ENCODE measurements at regions not wholly inside any gene's neighbourhood (a gene's known extent, or its start where the extent isn't known, plus 50 kb on each side); places are given as distances from the start of the nearest gene placed in this dataset.
"Not testable (repeated sequence)": the region's sequence is repeated elsewhere in the genome, so short reads cannot be mapped to it uniquely, and the experiment has no call there.

DNA sequence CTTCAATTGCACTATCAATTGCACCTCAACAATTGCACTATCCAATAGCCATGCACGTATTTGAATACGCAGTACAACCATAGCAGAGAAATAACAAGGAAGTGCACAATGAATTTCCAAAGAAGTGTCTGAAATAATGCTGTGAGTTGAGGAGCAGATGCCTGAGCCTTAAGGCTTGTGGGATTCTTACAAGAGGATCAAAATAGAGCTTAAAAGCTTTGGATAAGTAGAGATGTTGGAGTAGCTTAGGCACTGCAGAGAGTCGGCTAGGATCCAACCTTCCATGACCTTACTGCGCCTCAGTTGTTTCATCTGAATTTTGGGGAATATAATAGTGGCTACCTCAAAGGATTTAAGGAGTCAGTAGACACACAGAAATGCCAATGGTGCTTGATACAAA is 196.1 kb upstream of the FLRT2 start:
- no peak for DNase-seq (ENCODE audit: low read depth, low spot score)

DNA sequence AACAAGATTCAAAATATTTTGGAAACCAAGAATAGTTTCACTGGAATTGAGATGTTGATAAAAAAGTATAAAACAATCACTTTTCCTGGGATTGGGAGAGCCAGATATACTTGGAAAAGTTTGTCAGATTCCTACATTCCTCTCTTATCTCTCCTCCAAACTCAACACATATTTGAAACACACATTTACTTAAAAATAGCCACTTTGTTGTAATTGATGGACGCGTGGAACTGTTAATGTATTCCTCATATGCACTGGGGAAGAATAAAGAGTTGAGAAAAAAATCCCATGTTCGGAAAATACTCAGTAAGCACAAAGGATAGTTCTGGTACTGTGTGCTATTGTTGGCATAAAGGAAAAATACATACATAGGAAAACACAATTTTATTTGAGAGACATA is 195.6 kb upstream of the FLRT2 start:
- DNase-seq (ENCODE audit: low read depth, low spot score) = no peak

DNA sequence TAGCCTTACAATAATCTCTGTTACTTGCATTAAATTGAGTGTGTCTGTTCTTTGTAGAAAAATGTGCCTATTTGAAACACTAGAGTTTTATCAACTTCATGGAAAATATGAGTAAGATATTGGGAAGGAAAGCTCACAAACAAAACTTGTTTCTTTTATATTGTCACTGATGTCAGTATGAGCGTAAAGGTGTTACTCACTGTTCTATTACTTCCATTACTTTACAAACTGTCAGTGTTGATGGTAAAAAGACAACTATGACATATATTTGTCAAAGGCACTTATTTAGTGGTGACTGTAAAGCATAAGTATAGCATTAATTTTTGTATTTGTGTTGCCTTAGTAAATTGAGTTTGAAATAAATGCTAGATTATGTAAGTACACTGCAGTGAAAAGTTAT is 193.7 kb upstream of the FLRT2 start:
- DNase-seq (ENCODE audit: low read depth, low spot score) = no peak

DNA sequence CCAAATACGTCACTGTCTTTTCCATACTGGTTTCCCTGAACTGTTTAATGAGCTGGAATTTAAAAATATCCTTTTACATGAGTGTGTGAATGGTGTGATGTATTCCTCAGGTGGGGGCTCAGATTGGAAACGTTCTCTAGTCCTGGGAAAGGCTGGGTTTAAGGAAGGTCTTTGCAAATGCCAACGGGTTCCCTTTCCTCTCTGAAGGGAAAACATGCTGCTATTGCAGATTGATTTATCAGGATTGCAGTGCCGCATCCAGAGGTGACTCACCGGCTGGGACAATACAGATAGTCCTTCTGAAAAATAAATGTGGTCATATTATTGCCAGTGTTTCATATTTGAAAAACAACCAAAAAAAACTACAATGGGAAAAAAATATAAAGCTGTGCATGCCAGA is 193.1 kb upstream of the FLRT2 start:
- no peak for DNase-seq (ENCODE audit: low read depth, low spot score)

DNA sequence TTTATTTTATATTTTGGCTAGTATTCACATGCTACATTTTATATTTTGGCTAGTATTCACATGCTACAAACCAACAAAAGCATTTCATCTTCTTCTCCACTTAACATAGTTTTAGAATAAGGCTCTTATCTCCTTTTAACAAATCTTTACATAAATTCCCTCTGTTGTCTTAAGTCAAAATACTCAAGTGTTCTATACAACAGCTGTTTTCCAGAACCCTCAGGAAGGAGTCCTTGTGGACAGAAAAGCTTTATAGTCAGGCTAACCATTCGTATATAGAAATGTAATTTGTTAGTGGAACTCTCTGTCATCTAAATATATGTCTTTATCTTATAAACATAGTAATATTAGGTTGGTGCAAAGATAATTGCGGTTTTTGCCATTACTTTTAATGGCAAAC is 191.0 kb upstream of the FLRT2 start:
- no peak for DNase-seq (ENCODE audit: low read depth, low spot score)

DNA sequence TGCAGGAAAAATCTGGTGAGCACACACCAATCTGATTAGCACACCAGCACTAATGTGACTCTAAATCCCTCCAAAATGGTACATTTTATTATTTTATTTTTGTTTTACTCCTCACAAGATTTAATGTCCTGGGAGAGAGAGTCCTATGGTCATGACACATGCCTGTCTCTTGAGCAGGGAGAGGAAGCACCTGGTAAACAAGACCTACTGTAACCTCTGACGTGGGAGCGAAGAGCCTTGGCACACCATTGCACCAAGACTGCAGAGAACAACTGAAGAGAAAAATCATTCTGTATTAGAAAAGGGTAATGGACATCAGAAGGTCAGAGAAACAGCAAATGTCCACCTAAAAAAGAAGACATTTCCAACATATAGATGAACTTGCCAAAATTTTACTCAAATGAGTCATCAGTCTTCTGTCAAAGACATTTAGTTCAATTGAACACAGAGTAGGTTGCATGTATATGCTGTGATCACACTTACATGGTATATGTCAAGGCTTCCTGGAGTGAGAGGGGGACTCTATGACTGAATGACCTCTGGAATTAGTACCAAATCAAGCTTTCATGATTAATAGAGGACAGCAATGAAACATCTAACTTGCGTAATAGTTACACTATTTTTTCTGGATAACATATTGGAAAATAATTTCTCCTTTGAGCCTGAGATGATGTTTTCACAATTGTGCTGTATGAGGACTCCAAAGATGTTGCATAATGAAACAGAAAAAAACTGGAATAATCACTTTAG is 186.9 kb upstream of the FLRT2 start:
- DNase-seq (ENCODE audit: low read depth, low spot score) = no peak

DNA sequence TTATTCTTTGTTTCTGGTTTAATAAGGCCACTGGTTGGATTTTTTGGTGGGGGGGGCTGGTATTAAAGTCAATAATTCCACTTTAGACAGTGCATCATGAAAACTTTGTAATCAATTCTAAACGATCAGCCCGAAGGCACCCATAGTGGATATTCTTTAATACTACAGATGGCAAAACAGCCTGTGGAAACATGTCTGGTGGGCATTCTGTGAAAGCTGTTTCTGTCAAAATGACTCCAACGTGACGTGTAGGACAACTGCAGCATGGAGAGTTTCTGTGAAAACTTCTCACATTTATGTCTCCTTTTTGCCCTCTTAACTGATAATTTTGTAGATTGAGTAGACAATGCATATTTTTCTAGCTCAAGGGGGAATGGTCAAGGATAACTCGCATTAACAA is 185.8 kb upstream of the FLRT2 start:
- DNase-seq (ENCODE audit: low read depth, low spot score) = no peak

DNA sequence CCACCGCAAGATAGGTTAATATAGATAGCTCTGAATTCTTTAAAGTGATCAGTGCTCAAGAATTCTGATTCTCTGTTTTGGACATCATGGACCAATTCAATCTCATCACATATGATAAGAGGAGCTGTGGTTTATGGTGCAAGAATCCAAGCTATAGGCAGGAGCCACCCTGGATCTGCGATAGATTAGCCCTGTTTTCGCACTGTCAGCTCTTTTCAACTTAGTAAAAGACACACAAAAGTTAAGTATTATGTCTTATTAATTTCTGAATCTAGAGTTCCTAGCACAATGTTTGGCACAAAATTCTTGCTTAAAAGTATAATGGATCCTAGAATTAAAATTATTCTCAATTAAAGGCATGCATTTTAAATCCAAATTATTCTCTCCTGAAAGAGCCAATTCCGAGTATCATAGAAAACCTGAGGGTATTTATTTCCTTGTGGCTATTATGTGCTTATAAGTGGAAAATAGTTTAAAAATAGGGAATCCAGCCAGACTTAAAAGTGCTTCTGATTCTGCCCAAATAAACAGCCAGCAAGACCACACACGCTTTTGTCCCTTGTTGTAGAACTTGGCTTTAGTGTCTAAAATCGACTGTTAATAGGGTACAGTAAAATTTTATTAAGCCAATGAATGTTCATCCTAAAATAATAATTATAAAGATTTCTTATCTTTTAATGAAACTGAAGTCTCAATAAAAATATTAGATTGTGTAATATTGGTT is 184.9 kb upstream of the FLRT2 start:
- no peak for DNase-seq (ENCODE audit: low read depth, low spot score)

DNA sequence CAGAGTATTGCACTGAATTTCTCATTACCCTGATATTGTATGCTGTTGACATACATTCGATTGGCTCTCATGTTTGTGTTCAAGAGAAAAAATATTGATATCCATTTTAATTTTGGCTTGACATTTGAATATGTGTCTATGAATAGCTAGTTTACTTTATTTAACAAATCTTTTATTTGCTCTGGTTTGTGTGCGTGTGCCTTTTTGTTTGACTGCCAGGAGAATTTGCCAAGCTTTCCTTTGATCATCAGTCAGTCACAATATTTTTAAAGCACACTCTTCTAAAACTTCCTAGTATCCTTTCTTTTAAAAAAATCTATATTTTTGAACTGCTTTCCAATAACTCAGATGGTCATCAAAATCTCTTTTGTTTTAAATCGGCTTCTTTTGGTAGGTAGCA is 179.3 kb upstream of the FLRT2 start:
- no peak for DNase-seq (ENCODE audit: low read depth, low spot score)

DNA sequence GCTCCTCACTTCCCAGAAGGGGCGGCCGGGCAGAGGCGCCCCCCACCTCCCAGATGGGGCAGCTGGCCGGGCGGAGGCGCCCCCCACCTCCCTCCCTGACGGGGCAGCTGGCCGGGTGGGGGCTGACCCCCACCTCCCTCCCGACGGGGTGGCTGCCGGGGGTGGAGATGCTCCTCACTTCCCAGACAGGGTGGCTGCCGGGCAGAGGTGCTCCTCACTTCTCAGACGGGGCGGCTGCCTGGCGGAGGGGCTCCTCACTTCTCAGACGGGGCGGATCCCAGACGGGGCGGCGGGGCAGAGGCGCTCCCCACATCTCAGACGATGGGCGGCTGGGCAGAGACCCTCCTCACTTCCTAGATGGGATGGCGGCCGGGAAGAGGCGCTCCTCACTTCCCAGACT is 177.4 kb upstream of the FLRT2 start:
- not testable (repeated sequence) for DNase-seq (ENCODE audit: low read depth, low spot score)

DNA sequence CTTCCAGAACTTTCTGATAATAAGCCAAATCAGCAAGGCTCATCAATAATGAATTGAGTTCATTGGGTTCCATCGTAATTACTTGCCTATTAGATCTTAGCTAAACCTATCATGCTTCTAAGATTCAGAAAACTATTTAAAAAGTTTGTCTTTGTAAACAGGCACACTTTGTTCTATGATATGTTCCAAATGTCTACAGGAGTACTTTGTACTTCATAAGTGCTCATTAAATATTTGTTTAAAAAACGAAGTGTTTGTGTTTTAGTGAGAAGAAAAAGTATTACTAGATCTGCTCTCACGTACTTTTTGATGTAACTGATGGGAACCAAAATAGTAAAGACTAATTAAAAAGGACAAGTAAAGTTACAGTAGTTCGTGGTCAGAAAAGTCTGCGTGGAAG is 172.8 kb upstream of the FLRT2 start:
- no peak for DNase-seq (ENCODE audit: low read depth, low spot score)

DNA sequence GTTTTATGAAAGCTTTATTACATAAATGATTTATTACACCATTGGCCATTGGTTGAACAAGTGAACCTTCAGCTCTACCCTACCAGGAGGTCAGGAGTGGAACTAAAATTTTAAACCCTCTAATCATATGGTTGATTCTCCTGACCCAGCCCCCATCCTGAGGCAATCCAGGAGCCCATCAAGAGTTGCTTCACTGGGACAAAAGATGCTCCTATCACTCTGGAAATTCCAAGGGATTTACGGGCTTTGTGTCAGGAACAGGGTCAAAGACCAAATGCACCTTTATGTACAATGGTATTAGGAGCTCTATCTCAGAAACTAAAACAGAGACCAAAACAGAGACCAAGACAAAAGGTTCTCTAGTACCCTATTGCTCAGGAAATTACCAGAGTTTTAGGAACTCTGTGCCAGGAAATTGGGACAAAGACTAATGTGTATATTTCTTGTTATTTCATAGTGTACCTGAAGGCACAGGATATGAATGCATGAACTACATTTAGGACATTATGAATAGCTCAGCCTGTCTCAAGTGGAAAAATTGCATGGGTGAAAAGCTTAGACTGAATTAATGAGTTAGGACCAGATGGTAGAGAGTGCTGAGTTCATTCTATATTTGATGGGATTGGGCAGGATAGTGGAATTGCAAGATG is 171.7 kb upstream of the FLRT2 start:
- no peak for DNase-seq (ENCODE audit: low read depth, low spot score)

DNA sequence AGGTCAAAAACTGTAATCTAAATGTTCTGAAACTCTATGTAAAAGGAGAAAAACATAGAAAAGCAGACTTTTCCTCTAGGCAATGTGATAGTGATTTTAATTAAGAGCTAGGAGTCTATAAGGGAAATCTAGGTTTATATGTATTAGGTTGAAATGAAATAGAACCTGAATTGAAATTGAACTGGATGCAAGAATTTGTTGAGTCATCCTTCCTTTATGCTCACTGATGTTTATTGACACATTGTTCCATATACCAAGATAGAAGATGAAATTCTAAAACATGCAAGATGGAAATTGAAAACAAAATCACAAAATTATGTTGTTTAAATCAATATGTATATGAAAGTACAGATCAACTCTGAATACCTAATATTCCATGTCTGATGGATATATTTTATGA is 170.4 kb upstream of the FLRT2 start:
- DNase-seq (ENCODE audit: low read depth, low spot score) = no peak

DNA sequence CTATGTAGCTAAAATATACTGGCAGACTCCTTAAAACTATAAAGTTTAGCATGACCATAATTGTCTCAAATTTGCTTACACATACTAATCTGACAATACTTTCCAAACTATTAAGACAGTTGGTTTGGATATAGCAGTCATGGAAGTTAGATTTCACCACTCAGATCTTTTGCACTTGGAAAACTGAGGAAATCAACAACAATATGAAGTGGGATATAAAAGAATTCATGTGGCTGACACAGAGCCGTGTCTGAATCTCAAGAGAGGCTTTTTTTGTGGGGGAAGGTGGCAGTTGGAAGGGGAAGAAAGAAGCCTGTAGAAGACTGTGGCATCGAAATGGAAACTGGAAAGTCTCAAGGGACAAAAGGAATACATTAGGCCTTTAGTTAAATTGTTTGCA is 166.6 kb upstream of the FLRT2 start:
- no peak for DNase-seq (ENCODE audit: low read depth, low spot score)

DNA sequence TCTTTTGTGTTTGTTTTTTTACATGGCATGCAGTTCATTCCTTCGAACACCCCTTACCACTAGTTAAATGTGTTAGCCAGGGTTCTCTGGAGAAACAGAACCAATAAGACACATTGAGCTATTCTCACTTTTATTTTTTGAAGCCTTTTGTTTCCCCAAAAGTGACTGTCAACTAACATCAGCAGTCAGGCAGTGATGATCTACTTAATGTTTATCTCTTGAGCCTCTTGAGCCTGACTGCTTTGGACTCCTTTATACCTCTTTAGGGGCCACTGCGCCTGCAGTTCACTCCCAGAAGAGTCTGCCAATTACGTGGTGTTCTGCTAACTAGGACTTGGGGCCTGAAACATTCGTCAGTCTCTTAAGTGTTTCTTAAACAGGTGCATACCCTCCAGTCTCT is 163.7 kb upstream of the FLRT2 start:
- no peak for DNase-seq (ENCODE audit: low read depth, low spot score)

DNA sequence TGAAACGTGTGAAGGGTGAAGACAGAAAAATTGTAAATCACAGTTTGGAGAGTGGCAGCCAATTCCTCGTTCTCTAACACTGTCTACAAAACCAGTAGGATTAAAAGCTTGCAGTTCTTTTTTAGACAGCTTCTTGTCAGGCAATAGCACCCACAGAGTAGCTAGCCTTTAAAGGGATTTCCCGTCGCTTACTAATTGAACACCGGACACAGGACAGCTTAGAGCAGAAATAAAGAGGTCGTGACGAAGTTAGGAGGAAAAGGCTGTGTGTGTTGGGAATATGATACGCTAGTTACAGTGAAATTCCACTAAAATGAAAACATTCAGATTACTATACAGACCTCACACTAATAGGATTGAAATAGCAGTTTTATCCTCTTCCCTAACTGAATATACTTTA is 149.1 kb upstream of the FLRT2 start:
- no peak for DNase-seq (ENCODE audit: low read depth, low spot score)

DNA sequence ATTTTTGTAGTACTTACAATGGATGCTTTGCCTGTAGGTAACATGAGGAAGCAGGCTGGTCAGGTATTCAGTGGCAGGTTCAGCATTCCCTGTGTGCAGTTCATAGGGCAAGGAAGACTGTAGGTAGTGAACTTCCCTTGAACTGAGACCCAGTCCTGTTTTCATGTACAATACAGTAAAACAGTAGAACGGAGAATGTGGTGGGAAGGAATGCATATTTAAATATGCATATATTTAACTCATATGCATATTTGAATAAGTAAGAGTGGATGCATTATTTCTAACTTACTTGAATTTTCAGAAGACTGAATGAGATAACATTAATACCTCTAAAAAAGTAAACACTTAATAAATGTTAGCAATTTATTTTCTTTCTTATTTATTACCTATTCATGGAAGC is 147.6 kb upstream of the FLRT2 start:
- DNase-seq (ENCODE audit: low read depth, low spot score) = no peak

DNA sequence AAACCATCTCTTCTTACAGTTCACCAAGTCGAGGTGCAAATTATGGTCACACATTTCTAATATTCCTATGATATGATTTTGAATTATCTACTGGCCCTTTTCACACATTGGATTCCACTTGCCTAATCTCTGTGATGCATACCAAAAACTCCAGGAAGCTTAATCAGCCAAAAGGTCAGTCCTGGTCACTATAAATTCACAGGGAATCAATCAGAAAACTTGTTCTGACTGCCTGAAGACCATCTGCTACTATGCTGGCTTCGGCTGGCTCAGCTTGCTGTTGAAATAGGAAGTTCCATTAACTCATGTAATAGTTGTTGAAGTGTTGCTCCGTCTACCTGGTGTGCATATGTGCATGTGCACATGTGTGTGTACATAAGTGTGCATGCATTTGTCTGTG is 142.8 kb upstream of the FLRT2 start:
- no peak for DNase-seq (ENCODE audit: low read depth, low spot score)

DNA sequence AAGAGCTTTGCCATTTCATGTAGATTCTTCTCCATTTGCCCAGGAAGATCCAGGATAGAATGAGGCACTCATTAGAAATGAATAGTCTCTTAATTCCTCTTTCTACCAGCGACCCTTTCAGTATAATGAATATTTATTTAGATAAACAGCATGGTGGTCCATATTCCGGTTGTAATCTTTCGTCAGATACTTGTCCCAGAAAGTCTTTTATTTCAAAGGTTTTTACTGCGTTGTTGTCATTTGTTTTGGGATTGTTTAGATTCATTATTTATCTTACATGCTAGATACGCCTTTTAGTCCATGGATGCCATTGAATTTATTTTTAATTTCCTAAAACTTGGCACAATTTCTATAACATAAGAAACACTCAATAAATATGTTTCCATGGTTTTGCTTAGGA is 139.7 kb upstream of the FLRT2 start:
- DNase-seq (ENCODE audit: low read depth, low spot score) = no peak

DNA sequence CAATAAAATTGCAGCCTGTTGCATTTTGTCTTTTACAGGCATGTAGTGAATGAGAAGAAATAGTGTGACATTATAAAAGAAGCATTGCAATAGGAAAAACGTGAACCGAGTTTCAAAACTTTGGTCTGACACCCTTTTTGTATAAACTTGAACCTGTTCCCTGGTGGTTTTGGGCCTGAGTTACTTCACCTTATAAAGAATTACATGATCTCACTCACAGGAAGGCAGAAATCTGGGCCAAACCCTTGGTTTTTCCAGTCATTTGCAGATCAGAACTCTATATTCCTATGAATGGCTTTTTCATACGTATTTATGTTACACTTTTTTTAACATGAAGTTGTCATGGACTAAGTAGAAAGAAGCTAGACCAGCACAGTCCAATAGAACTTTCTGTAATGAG is 138.5 kb upstream of the FLRT2 start:
- no peak for DNase-seq (ENCODE audit: low read depth, low spot score)

DNA sequence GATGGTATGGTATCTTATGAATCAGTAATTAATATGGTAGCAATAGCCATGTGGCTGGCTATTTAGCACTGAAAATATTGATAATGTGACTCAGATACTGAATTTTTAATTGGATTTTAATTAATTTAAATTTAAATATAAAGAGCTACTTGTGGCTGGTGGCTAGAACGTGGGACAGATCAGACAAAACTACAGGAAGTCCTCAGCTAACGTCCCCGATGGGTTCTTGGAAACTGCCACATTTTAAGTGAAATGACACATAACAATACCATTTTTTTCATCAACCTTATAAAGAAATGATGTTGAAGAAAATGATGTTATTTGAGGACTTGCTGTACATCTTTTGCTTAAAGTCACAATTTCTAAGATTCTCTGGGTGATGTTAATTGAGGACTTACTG is 138.1 kb upstream of the FLRT2 start:
- DNase-seq (ENCODE audit: low read depth, low spot score) = no peak

DNA sequence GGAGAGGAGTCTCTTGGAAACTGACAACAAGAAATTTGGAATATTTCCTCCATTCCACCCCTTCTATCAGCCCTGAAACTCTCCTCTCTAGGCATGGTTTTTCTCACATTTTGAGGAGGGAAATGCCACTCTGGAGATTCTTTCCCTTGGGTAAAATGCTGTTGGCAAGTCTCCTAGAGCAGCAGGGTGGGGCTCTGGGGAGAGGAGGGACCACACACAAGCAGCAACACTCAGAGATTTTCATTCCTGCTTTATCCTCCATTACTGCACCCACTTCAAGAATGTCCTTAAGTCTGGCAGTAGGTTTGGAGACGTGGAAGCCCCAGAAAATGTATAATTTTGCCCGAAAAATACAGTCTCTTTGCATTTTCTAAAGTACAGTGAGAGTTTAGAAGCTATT is 130.8 kb upstream of the FLRT2 start:
- DNase-seq (ENCODE audit: low read depth, low spot score) = no peak

DNA sequence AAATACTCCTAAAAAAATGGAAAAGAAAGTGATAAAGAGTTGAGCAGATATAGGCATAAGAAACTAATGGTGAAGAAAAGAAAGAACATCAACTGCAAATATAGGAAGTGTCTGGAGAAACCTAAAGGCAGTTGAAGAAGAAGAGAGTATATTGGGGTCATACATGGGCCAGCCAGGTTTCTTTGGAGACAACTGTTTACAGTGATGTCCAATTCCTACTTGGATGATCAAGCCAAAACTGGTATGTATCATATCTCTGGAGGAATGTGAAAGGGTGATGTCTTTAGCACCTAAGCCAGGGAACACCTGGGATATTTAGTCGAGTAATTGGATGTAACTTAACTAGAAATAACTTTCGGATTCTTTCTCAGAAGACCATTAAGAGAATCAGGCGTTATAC is 129.3 kb upstream of the FLRT2 start:
- DNase-seq (ENCODE audit: low read depth, low spot score) = no peak

Data from brain pericyte (primary cell).